D721Med (cell line): ENCODE measurements at regions not wholly inside any gene's neighbourhood (a gene's known extent, or its start where the extent isn't known, plus 50 kb on each side); places are given as distances from the start of the nearest gene placed in this dataset.

Source experiments
- DNase-seq: peaks from one replicate; pipeline ENCODE4 v3.0.0; 2011; ENCODE audit warnings: low spot score; ENCODE audit not compliant: insufficient read length
- FAIRE-seq: peaks from 2 replicates; lab custom pipeline; 2011; peaks lifted over from hg19 to GRCh38; lab: Jason Lieb, UNC
- TF ChIP-seq, protein P1 (sequence below): IDR thresholded peaks from 2 replicates; pipeline ENCODE4 v1.5.1; 2012; ENCODE audit warnings: mild to moderate bottlenecking, control low read depth; ENCODE audit not compliant: insufficient read depth; ENCODE audit errors: missing control alignments

DNA sequence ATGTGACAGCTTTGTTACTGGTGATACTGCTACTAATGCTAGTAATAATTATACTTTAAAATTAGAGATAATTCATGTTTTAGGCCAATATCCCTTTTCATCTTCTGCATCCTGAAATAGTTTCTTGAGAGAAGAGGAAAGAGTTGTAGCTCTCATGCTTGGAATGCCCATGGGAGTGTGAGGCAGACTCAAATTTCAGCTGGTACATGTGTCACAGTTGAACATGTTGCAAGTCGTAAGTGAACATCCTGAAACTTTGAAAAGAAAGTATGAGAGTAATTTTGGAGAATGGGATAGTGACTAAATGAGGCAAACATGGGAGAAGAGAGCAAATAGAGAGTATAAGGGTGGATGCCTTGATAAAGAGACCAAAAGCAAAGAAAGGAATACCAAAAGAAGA lies 168.0 kb downstream of the TMTC3 start:
- TF ChIP-seq, protein P1, sequence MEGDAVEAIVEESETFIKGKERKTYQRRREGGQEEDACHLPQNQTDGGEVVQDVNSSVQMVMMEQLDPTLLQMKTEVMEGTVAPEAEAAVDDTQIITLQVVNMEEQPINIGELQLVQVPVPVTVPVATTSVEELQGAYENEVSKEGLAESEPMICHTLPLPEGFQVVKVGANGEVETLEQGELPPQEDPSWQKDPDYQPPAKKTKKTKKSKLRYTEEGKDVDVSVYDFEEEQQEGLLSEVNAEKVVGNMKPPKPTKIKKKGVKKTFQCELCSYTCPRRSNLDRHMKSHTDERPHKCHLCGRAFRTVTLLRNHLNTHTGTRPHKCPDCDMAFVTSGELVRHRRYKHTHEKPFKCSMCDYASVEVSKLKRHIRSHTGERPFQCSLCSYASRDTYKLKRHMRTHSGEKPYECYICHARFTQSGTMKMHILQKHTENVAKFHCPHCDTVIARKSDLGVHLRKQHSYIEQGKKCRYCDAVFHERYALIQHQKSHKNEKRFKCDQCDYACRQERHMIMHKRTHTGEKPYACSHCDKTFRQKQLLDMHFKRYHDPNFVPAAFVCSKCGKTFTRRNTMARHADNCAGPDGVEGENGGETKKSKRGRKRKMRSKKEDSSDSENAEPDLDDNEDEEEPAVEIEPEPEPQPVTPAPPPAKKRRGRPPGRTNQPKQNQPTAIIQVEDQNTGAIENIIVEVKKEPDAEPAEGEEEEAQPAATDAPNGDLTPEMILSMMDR = no peak
- FAIRE-seq (no peak), DNase-seq (no peak)

DNA sequence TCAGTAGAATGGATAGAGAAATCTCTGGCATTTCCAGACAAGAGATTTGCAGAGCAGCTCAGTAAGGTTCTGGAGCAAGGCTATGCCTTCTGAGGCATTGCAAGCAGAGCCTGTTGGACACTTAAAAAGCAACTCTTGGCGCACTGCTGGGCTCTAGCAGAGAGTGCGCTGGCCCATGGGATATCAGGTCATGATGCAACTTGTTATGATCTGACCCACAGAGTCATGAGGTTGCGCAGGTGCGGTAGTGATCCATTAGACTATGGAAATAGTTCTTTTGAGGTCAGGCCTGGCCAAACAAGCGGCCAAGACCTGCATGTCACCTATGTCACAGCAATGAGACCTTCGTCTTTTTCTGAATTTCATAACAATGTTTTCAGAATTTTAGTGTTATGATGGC lies 168.6 kb downstream of the TMTC3 start:
- DNase-seq (no peak), FAIRE-seq (no peak)
- TF ChIP-seq, protein P1 = no peak

DNA sequence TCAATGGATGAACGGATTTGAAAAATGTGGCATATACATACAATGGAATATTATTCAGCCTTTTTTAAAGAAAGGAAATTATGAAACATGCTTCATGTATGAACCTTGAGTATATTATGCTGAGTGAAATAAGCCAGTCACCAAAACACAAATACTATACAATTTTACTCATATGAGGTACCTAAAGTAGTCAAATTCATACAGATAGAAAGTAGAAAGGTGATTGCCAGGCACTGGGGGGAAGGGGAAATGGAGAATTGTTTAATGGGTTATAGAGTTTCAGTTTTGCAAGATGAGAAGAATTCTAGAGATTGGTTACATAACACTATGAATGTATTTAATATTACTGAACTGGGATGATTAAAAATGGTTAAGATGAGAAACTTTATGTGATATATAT lies 171.4 kb downstream of the TMTC3 start:
- DNase-seq (no peak), FAIRE-seq (no peak)
- TF ChIP-seq, protein P1 = no peak

DNA sequence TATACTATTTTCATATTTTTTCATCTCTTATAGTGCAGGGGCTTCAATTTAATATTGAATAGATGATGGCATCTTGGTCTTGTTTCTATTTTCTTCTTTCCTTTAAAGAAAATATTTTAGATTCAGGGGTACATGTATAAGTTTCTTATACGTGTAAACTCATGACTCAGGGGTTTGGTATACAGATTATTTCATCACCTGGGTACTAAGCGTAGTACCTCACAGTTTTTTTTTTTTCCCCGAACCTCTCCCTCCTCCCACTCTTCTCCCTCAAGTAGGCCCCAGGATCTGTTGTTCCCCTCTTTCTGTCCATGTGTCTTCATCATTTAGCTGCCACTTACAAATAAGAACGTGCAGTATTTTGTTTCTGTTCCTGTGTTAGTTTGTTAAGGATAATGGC lies 172.6 kb downstream of the TMTC3 start:
- FAIRE-seq (no peak), DNase-seq (no peak)
- TF ChIP-seq, protein P1 = no peak

DNA sequence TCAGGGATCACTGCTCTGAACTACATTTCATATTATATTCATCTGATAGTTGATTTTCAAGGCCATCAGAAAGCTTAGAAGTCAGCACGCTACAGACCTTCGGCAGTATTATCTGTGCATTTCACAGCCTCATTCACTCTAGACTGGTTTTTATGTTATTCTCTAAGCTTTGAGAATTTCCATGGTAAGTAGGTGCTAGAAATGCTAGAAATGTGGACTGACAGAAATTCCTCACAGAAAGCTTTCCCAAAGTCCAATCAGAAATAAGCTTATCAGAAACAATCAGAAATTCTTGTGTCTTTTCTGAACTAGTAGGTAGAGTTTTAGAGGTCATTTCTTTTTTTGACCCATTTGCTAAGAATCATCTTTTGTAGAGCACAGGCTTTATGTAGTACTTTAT lies 176.6 kb downstream of the TMTC3 start:
- TF ChIP-seq, protein P1 = no peak
- no peak for FAIRE-seq

DNA sequence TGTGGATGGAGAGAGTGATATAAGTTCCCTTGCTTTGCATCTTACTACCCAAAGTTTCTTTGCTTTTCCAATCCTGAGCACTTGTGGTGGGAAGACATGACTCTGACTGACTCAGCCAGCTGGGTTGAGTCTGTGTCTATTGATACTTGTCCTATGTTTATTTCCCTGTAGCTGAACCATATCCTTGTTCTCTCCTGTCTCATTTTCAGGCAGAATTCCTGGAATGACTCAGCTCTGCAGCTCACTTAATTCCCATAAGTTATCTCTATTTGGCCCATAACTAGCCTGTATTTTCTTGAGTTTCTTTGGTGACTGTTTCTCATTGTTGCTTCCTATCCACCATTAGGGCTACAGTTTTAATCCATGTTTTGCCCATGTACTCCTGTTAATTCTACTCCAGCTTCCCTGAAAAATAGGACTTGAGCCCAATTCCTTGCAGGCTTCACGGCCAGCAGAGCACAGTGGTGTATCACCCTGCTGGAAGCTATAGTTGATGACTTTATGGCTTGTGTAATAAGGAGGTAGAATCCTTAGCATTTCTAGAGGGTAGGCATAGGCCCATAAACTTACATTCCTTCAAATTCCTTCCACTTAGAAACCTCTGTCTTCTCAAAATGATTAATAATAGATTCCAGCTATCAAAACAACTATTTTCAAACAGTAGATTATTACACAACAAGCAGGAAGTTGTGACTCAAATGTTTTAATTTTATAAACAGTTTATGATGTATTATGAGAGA lies 183.1 kb downstream of the TMTC3 start:
- FAIRE-seq = no peak
- no peak for DNase-seq
- TF ChIP-seq, protein P1 = no peak

More for the DNA sequence above, 176.6 kb downstream of the TMTC3 start:
- no peak for DNase-seq

DNA sequence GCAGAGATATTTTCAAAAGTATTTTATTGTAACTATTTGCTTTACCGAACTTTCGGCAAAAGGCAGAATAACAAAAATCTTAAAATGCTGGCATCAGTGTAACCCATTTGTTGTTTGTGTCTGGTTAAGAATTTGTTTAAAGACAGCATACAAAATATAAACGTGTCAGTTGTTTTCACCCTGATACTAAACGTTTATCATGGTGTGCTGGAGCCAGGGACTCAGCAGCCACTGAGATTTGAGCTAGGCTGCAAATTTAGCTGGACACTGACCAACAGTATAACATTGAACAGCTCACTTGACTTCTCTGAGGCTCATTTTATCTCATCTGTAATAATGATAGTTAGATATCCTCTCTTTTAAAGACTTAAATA lies 183.7 kb downstream of the TMTC3 start:
- TF ChIP-seq, protein P1 = no peak
- DNase-seq (no peak), FAIRE-seq (no peak)
